Liver (tissue), 8 donors: ENCODE measurements at regions not wholly inside any gene's neighbourhood (a gene's known extent, or its start where the extent isn't known, plus 50 kb on each side); places are given as distances from the start of the nearest gene placed in this dataset.

Source experiments
- DNase-seq: peaks from one replicate; pipeline ENCODE4 v3.0.0-alpha.2; 2017; ENCODE audit warnings: low spot score
- H3K27ac ChIP-seq, 2 donors: one replicate each; pipeline ENCODE4 v1.7.0; 2013; ENCODE audit warnings: inconsistent platforms in 2 of 2, low read length in 2 of 2, control low read depth in 1 of 2, low read depth in 1 of 2, mild to moderate bottlenecking in 1 of 2
- H3K27me3 ChIP-seq, 4 donors: one replicate each; pipeline versions ENCODE4 v1.6.1 to v1.7.0; 2013; ENCODE audit warnings: low read length in 3 of 4, inconsistent platforms in 1 of 4, mild to moderate bottlenecking in 1 of 4, moderate library complexity in 1 of 4; ENCODE audit not compliant: control insufficient read depth in 4 of 4, insufficient read depth in 4 of 4
- H3K36me3 ChIP-seq, 4 donors: one replicate each; pipeline versions ENCODE4 v1.6.1 to v1.7.0; 2013; ENCODE audit warnings: low read length in 3 of 4, mild to moderate bottlenecking in 3 of 4, low read depth in 1 of 4, moderate library complexity in 1 of 4; ENCODE audit not compliant: control insufficient read depth in 4 of 4, insufficient read depth in 3 of 4
- H3K4me1 ChIP-seq, 4 donors: one replicate each; pipeline versions ENCODE4 v1.6.1 to v1.7.0; 2013; ENCODE audit warnings: low read length in 3 of 4, mild to moderate bottlenecking in 3 of 4, moderate library complexity in 1 of 4; ENCODE audit not compliant: control insufficient read depth in 4 of 4, insufficient read depth in 4 of 4
- H3K4me3 ChIP-seq, 3 donors: one replicate each; pipeline versions ENCODE4 v1.6.1 to v1.7.0; 2013; ENCODE audit warnings: low read length in 3 of 3, control low read depth in 1 of 3, low read depth in 1 of 3, mild to moderate bottlenecking in 1 of 3
- H3K9ac ChIP-seq, 2 donors: one replicate each; pipeline ENCODE4 v1.7.0; 2013; ENCODE audit warnings: low read length in 2 of 2, mild to moderate bottlenecking in 2 of 2, moderate library complexity in 2 of 2, control low read depth in 1 of 2, low read depth in 1 of 2
- H3K9me3 ChIP-seq, 4 donors: one replicate each; pipeline versions ENCODE4 v1.6.1 to v1.7.0; 2013; ENCODE audit warnings: low read length in 3 of 4; ENCODE audit not compliant: control insufficient read depth in 4 of 4
- EGR1 ChIP-seq, 2 donors: IDR thresholded peaks; 2 replicates each; pipeline ENCODE4 v1.6.1; 2016 to 2018; ENCODE audit warnings: antibody characterized with exemption in 2 of 2, low read depth in 2 of 2
- FOXA1 ChIP-seq: IDR thresholded peaks from 2 replicates; pipeline ENCODE4 v1.6.1; 2016; ENCODE audit warnings: antibody characterized with exemption
- FOXA2 ChIP-seq: IDR thresholded peaks from 2 replicates; pipeline ENCODE4 v1.6.1; 2016; ENCODE audit warnings: antibody characterized with exemption
- GABPA ChIP-seq, 2 donors: IDR thresholded peaks in 1 of 2; conservative IDR thresholded peaks in 1 of 2; 2 replicates each; pipeline ENCODE4 v1.6.1; 2016; ENCODE audit warnings: antibody characterized with exemption in 2 of 2, mild to moderate bottlenecking in 1 of 2, moderate library complexity in 1 of 2
- HNF4A ChIP-seq, 2 donors: conservative IDR thresholded peaks; 2 replicates each; pipeline ENCODE4 v1.6.1; 2016; ENCODE audit warnings: antibody characterized with exemption in 2 of 2, mild to moderate bottlenecking in 2 of 2
- HNF4G ChIP-seq: IDR thresholded peaks from 2 replicates; pipeline ENCODE4 v1.6.1; 2016; ENCODE audit warnings: antibody characterized with exemption
- JUND ChIP-seq, 2 donors: IDR thresholded peaks; 2 replicates each; pipeline ENCODE4 v1.6.1; 2016; ENCODE audit warnings: antibody characterized with exemption in 2 of 2
- NR2F2 ChIP-seq: IDR thresholded peaks from 2 replicates; pipeline ENCODE4 v1.6.1; 2016; ENCODE audit warnings: antibody characterized with exemption
- RAD21 ChIP-seq, 2 donors: IDR thresholded peaks; 2 replicates each; pipeline ENCODE4 v1.6.1; 2016; ENCODE audit warnings: antibody characterized with exemption in 2 of 2, mild to moderate bottlenecking in 2 of 2
- RXRA ChIP-seq, 2 donors: IDR thresholded peaks; 2 replicates each; pipeline ENCODE4 v1.6.1; 2017 to 2018; ENCODE audit warnings: antibody characterized with exemption in 2 of 2, mild to moderate bottlenecking in 1 of 2
- SP1 ChIP-seq: IDR thresholded peaks from 2 replicates; pipeline ENCODE4 v1.6.1; 2018; ENCODE audit warnings: antibody characterized with exemption, mild to moderate bottlenecking
- TAF1 ChIP-seq: conservative IDR thresholded peaks from 2 replicates; pipeline ENCODE4 v1.6.1; 2016; ENCODE audit warnings: antibody characterized with exemption, mild to moderate bottlenecking
- YY1 ChIP-seq: IDR thresholded peaks from 2 replicates; pipeline ENCODE4 v1.6.1; 2016; ENCODE audit warnings: antibody characterized with exemption, mild to moderate bottlenecking
- WGBS: extraction: QIAGEN DNeasy Blood & Tissue Kit; methylation state at CpG from one replicate; pipeline ENCODE4 v1.1.7; 2013; 5-methylcytosine and 5-hydroxymethylcytosine counted together
- TF ChIP-seq, protein P1 (sequence below): IDR thresholded peaks from 2 replicates; pipeline ENCODE4 v1.6.1; 2016; ENCODE audit warnings: antibody characterized with exemption
- TF ChIP-seq, protein P2 (sequence below): IDR thresholded peaks from 2 replicates; pipeline ENCODE4 v1.6.1; 2016; ENCODE audit warnings: antibody characterized with exemption, mild to moderate bottlenecking
- TF ChIP-seq, protein P3 (sequence below): IDR thresholded peaks from 2 replicates; pipeline ENCODE4 v1.6.1; 2016; ENCODE audit warnings: antibody characterized with exemption
- TF ChIP-seq, protein P4 (sequence below): fragments of 150-350 bp; IDR thresholded peaks from 2 replicates; pipeline ENCODE4 v1.5.1; 2017; ENCODE audit warnings: improper control_type of control experiment, low read depth, low read length; ENCODE audit not compliant: missing input control
- TF ChIP-seq, protein P5 (sequence below): IDR thresholded peaks from 2 replicates; pipeline ENCODE4 v1.6.1; 2016; ENCODE audit warnings: antibody characterized with exemption
- donor health status: healthy.
- donor health status: healthy.
- donor health status: healthy.
- donor health status: healthy.
- donor health status: healthy.

DNA sequence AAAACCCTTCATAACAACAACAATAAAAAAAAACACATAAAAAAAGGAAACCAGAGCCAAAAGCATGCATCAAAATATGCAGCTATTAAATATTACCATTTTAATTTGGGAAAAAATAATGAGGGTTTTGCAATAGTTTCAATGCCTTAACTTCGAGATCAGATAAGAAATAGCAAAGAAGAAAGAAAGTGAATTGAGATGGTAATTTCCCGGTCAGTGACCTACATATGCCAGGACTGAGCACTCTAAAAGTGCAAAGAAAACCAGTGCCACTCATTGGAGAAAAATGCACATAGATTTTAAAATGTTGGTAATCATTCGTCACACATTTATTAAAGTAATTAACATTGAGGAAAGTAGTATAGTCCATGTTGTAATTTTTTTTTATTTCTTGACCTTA is 944.2 kb downstream of the EFNB2 start:
- WGBS = 73% methylated on average over 3 of the region's 3 CpGs

DNA sequence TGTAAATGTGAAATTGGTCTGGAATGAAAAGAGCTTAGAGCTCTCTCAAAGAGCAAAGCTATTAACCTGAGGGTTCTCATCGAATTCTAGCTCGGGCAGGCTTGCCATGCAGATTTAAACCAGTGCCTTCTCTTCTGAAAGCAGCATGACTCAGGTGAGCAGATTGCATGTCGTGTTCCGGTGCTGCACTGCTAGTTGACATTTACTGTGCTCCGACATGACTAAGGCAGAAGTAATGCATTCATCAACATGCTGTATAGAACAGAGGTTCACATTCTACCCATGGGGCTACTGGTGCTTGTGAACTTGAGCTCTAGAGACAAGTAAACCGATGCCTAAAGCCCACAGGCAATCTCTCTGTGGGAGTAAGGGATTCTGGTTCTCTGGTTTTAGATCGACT is 947.7 kb downstream of the EFNB2 start:
- Histone ChIP-seq H3K36me3 (no peaks in the 10 kb centered on the region), H3K27ac (no peak overlapping the region), H3K9ac (no peak overlapping the region), H3K4me1 (no peaks in the 10 kb centered on the region), H3K9me3 (no peaks in the 10 kb centered on the region), H3K4me3 (no peak overlapping the region), H3K27me3 (peaks cover 0 to 4% (median 0%) of the 10 kb centered on the region in 4 donors)
- no peak for TF ChIP-seq EGR1 (IDR thresholded peaks at IDR 0.05; ENCODE audit: low read depth in 2 of 2)
- no peak for TF ChIP-seq SP1
- TF ChIP-seq FOXA2 = no peak
- no peak for TF ChIP-seq RAD21 (IDR thresholded peaks at IDR 0.05)
- DNase-seq = no peak
- 78% methylated on average over 7 of the region's 7 CpGs for WGBS

More for the DNA sequence above, 944.2 kb downstream of the EFNB2 start:
- TF ChIP-seq, protein P1, sequence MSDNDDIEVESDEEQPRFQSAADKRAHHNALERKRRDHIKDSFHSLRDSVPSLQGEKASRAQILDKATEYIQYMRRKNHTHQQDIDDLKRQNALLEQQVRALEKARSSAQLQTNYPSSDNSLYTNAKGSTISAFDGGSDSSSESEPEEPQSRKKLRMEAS = no peak
- TF ChIP-seq, protein P2, sequence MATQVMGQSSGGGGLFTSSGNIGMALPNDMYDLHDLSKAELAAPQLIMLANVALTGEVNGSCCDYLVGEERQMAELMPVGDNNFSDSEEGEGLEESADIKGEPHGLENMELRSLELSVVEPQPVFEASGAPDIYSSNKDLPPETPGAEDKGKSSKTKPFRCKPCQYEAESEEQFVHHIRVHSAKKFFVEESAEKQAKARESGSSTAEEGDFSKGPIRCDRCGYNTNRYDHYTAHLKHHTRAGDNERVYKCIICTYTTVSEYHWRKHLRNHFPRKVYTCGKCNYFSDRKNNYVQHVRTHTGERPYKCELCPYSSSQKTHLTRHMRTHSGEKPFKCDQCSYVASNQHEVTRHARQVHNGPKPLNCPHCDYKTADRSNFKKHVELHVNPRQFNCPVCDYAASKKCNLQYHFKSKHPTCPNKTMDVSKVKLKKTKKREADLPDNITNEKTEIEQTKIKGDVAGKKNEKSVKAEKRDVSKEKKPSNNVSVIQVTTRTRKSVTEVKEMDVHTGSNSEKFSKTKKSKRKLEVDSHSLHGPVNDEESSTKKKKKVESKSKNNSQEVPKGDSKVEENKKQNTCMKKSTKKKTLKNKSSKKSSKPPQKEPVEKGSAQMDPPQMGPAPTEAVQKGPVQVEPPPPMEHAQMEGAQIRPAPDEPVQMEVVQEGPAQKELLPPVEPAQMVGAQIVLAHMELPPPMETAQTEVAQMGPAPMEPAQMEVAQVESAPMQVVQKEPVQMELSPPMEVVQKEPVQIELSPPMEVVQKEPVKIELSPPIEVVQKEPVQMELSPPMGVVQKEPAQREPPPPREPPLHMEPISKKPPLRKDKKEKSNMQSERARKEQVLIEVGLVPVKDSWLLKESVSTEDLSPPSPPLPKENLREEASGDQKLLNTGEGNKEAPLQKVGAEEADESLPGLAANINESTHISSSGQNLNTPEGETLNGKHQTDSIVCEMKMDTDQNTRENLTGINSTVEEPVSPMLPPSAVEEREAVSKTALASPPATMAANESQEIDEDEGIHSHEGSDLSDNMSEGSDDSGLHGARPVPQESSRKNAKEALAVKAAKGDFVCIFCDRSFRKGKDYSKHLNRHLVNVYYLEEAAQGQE = no peak
- TF ChIP-seq, protein P3, sequence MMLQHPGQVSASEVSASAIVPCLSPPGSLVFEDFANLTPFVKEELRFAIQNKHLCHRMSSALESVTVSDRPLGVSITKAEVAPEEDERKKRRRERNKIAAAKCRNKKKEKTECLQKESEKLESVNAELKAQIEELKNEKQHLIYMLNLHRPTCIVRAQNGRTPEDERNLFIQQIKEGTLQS = no peak
- TF ChIP-seq SP1 (no peak), TAF1 (no peak), EGR1 (IDR thresholded peaks at IDR 0.05; ENCODE audit: low read depth in 2 of 2) (no peak), NR2F2 (no peak), RXRA (IDR thresholded peaks at IDR 0.05) (no peak), RAD21 (IDR thresholded peaks at IDR 0.05) (no peak), HNF4G (no peak), GABPA (IDR thresholded peaks at IDR 0.05 in 1 of 2, conservative IDR thresholded peaks at IDR 0.05 in 1 of 2) (no peak), FOXA1 (no peak), YY1 (no peak), HNF4A (conservative IDR thresholded peaks at IDR 0.05) (no peak), FOXA2 (no peak), JUND (IDR thresholded peaks at IDR 0.05) (no peak)
- TF ChIP-seq, protein P4, sequence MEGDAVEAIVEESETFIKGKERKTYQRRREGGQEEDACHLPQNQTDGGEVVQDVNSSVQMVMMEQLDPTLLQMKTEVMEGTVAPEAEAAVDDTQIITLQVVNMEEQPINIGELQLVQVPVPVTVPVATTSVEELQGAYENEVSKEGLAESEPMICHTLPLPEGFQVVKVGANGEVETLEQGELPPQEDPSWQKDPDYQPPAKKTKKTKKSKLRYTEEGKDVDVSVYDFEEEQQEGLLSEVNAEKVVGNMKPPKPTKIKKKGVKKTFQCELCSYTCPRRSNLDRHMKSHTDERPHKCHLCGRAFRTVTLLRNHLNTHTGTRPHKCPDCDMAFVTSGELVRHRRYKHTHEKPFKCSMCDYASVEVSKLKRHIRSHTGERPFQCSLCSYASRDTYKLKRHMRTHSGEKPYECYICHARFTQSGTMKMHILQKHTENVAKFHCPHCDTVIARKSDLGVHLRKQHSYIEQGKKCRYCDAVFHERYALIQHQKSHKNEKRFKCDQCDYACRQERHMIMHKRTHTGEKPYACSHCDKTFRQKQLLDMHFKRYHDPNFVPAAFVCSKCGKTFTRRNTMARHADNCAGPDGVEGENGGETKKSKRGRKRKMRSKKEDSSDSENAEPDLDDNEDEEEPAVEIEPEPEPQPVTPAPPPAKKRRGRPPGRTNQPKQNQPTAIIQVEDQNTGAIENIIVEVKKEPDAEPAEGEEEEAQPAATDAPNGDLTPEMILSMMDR = no peak
- TF ChIP-seq, protein P5, sequence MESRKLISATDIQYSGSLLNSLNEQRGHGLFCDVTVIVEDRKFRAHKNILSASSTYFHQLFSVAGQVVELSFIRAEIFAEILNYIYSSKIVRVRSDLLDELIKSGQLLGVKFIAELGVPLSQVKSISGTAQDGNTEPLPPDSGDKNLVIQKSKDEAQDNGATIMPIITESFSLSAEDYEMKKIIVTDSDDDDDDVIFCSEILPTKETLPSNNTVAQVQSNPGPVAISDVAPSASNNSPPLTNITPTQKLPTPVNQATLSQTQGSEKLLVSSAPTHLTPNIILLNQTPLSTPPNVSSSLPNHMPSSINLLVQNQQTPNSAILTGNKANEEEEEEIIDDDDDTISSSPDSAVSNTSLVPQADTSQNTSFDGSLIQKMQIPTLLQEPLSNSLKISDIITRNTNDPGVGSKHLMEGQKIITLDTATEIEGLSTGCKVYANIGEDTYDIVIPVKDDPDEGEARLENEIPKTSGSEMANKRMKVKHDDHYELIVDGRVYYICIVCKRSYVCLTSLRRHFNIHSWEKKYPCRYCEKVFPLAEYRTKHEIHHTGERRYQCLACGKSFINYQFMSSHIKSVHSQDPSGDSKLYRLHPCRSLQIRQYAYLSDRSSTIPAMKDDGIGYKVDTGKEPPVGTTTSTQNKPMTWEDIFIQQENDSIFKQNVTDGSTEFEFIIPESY = no peak
- H3K9me3 ChIP-seq = no peaks in the 10 kb centered on the region
- no peaks in the 10 kb centered on the region for H3K4me1 ChIP-seq
- DNase-seq = no peak
- H3K9ac ChIP-seq = no peak overlapping the region
- no peak overlapping the region for H3K4me3 ChIP-seq
- peaks cover 0 to 4% (median 0%) of the 10 kb centered on the region in 4 donors for H3K27me3 ChIP-seq
- H3K36me3 ChIP-seq = no peaks in the 10 kb centered on the region
- no peak overlapping the region for H3K27ac ChIP-seq
